Frontal cortex (tissue), 3 donors: ENCODE measurements at regions not wholly inside any gene's neighbourhood (a gene's known extent, or its start where the extent isn't known, plus 50 kb on each side); places are given as distances from the start of the nearest gene placed in this dataset.

Source experiments
- DNase-seq, 2 donors: peaks; one replicate each; pipeline ENCODE4 v3.0.0; 2012; ENCODE audit warnings: low spot score in 2 of 2
- FAIRE-seq: peaks from 2 replicates; lab custom pipeline; 2012; peaks lifted over from hg19 to GRCh38; lab: Jason Lieb, UNC
- donor health status: control.
- donor health status: control.
- donor health status: control.

DNA sequence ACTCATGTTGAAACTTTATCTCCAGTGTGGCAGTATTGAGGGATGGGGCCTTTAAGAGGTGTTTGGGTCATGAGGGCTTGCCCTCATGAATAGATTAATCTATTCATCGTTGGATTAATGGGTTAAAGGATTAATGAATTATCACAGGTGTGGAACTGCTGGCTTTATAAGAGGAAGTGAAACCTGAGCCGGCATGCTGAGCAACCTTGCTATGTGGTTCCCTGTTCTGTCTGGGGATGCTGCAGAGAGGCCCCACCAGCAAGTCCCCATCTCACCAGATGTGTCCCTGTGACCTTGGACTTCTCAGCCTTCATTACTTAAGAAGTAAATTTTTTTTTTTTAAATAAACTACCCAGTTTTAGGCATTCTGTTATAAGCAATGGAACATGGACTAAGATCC lies 109.6 kb downstream of the DYRK2 start:
- FAIRE-seq (no peak), DNase-seq (no peak)

DNA sequence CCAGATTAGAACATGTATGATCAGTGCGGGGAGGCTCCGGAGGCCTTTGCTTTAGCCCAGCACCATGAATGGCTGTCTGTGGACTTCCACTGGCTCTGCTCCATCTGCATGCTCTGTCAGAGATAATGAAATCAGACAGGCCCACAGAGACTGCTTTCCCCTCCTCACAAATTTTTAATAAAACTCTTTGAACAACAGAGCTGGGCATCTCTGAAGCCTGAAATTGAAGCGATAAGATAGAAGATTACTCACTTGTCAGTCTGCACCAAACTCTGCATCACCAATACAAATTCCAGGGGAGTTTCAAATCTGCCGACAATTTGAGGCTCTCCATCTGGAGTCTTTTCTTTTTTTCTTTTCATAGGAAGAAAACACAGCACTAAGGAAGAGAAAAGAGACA lies 110.0 kb downstream of the DYRK2 start:
- no peak for FAIRE-seq
- DNase-seq, result no peak

DNA sequence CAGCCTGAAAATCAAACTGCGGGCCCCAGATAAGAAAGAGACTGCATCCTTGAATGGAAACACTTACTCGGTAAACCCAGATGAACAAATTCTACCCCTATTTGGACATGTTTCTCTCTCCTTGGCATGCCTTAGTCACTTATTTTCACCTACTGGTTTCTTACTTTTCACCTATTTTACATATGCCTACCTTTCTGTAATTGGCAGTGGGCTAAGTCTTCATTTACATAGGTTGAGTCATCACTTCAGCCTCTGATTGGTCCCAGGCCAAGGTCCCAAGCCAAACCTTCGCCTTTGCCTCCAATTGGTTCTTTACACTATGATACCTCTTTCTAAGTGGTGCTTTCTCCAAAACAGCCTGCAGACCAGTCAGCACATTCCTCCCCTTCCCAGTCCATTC lies 111.3 kb downstream of the DYRK2 start:
- DNase-seq (no peak), FAIRE-seq (no peak)

DNA sequence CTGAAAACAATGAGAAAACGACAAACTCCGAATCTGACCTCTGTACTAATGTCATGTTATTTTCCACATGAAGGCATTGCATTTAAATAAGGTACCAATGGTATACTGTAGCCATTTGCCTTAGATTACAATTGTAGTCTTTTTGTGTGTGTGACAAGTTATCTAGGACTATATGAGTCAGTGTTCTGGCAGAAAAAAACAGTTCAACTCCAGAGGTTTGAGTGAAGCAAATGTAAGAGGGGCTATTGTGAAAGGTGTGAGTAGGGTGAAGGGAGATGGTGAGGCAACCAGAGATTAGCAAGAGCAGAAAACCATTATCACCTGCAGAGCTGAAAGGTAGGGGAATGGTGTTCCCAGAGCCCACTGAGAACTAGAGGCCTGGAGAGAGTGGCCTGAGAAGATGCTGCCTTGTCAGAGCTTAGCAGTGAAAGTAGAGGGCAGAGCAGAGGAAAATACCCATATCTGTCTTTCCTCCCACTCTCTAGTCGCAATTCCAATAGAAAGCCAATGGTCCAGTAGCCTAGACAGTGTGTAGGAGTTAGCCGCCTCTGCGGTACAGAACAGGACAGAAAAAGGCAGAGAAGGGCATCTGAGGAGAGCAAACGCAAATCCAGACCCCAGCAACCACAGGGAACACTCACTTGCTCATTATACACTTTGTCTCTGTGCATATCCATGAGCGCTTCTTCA lies 112.2 kb downstream of the DYRK2 start:
- no peak for FAIRE-seq
- DNase-seq, result no peak

DNA sequence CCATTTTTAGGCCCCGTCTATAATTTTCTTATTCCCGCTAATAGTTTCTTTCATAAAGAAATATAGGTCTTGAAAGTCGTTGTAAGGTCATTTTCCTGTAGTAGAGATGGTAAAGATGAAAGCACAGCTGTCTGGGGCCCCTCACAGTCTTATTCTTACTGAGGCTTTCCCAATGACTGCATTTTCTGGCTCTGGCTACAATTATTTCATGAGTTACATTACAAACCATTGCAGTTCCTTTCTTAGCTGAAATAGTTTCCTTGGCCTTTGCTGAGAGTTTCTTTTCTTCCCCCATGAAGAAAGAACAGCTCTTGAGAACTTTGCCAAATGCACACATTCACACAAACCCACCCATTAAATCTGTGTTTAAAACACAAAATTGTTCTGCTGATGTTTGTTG lies 113.0 kb downstream of the DYRK2 start:
- FAIRE-seq, result no peak
- no peak for DNase-seq

DNA sequence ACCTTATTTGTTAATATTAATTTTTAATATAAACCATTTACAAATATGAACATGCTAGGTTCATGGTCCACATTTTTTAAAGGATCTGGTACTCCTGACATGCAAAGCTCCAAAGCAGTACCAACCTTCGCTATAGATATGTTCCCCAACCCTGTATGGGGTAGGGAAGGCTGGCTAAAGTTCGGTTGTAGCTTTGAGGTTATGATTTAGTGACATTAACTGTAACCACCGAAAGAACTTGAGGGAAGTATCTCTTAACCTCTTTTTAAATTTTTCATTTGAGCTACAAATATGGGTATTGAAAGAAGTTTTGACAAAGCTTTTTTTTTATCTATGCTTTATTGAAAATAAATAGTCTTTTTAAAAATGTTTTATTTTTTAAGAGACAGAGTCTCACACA lies 115.5 kb downstream of the DYRK2 start:
- DNase-seq, result no peak
- no peak for FAIRE-seq

DNA sequence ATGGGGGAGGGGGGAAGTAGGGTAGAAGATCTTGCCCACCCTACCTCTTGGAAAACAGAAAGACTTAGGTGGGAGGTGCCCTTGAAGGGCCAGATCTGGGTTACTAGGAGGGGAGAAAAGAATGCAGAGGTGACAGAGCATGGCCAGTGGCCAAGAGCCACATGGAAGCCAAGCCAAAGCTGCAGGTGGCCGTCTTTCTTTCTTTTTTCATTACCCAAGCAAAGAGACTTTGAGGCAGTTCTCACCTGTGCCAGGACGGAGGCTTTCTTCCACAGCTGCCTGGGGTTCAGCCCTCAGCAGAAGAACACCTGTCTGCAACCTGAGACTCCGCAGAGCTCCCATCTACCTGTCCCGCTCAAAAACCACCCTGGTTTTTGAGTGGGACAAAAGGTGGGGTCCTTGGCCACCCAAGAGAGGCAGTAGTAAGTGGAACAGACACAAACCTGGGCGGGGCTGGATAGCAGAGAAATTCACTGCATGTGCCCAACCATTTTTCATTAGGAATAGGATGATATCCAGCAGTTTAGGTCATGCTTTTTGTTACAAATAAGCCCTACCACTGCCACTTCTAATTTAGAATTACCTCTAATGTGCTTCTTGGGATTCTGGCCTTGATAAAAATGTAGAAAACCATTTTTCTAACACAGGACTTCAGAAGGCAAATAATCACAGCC lies 116.5 kb downstream of the DYRK2 start:
- FAIRE-seq (no peak), DNase-seq (no peak)

DNA sequence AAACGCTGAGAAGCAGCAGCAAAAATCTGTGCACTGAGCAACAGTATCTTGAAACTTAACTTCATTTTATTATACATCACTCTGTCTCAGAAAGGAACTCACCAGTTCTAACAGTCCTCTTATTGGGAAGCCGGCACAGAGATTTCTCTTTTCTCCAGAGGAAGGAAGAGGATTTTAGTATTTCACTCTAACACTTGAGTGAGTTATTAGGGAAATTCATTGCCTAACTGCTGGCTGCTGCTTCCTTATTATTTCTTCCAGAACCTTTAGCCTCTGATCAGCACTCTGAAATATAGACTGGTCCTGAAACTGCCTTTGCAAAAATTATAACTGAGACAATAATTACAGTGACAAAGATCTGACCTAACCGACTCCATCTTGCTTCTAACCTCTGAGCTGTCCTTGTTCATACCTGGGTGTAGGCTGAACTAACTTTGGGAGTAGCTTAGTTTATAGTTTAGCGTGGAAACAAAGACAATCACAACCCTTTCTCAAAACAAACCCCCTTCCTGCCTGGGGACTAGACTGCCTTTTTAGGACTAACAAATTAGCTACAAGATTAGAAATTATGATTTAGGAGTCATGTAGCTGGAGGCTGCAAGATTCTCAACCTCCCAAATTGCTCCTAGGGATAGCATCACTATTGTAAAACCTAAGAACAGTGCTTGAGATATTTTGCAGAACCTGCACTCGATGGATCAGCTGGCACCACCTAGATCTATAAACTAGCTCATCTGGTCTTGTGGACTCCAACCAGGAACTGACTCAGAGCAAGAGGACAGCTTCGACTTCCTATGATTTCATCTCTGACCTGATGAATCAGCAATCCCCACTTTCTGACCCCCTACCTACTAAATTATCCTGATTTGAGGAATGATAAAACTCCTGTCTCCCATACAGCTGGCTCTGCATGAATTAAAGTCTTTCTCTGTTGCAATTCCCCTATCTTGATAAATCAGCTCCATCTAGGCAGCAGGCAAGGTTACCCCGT lies 117.5 kb downstream of the DYRK2 start:
- FAIRE-seq, result no peak
- DNase-seq, result no peak

DNA sequence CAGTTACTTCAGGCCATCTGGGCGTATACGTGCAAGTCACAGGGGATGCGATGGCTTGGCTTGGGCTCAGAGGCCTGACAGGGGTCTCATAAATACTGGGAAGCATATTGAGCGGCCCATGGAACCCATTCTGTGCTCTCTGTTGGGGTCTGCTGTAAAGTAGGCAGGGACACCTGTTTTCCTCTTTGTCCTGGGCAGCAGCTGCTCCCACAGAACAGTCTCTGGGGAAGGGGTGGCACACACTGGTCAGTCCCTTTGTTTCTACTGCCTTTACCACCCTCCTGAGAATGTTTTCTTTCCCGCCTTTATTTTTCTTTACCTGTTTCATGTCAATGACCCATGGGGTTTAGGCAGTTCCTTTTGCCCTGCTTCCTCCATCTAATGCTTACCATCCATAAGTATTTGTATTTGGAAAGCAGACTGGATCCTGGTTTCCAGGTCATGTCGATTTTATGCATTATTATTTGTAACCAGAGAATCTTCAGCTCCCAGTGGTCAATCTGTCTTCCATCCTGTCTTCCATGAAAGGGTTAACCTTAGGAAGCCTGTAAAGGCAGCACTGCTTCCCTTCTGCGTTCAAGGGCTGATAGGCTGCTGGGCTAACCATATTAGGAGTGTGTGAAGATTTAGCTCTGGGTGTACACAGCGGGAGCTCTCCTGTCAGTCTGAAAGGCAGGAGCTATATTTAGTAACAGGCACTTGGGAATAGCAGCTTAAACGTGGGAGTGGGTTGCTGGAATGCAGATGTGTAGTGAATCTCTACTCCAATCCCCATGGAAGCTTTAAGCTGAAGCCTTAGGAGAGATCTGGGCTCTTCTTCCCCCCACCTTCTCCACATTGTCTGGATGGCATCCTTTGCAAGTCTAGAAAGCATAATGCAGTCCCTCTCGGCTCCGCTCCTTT lies 124.0 kb downstream of the DYRK2 start:
- FAIRE-seq (no peak), DNase-seq (peak in 1 of 2 donors; percentile 53)

DNA sequence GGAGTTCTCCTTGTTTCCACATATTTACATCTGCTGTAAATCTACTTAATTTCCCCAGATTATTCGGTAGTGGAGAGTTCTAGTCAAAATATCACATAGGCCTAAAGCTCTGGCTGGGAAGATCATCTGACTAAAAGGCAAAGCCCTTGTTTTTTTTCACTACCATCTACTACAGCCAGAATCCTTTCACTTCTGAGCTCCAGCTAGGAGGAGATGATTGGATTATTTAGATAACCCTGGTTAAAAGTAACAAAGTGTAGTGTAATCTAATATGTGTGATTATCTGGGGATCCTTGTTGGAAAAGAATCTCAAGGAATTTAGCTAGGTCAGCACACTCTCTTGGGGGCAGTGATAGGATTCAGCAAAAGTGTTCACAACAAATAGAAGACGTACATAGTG lies 125.4 kb downstream of the DYRK2 start:
- DNase-seq, result no peak

DNA sequence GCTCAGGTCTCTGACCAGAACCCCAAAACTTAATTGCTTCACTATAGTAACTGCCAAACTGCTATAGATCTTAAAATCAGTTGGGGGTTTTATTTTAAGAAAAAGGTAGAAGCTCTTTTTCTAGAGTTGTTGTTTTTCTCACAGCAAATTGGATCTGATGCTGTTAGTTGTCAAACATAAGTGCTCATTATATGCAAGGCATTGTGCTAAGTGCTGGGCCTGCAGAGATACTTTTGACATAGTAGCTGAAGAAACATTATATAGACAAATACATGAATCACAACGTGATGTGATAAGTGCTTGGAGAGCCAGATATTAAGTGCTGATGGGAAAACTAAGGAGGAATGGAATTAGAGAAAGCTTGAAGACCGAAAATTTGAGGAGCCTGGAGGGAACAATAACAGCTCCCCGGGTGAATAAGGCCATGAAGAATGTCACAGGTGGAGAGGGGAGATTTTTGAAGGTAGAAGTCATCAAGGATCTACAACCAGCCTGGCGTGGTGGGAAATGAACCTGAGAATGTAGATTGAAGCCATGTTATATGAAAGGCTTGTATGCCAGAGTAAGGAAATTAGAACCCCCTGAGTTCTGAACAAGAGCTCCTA lies 126.5 kb downstream of the DYRK2 start:
- no peak for DNase-seq
- FAIRE-seq, result no peak

More for the DNA sequence above, 125.4 kb downstream of the DYRK2 start:
- no peak for FAIRE-seq

DNA sequence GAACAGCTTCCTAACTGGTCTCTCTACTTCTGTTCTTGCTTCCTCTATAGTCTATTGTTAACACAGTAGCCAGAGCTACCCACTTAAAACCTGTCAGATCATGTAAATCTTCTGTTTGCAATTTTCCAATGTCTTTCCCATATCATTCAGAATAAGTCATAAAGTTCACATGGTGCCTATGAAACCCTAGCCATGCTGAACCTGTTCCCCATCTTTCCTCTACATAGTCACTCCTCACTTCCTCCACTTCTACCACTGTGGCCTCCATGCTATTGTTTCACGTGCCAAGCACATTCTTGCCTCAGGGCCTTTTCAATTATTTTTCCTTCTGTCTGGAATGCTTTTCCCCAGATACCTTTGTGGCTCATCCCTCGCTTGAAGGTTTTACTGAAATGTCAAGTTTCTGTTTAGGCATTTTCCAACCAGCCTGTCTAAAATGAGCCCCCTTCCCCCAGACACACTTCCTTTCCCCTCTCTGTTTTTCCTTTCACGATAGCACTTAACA lies 132.1 kb downstream of the DYRK2 start:
- no peak for FAIRE-seq

DNA sequence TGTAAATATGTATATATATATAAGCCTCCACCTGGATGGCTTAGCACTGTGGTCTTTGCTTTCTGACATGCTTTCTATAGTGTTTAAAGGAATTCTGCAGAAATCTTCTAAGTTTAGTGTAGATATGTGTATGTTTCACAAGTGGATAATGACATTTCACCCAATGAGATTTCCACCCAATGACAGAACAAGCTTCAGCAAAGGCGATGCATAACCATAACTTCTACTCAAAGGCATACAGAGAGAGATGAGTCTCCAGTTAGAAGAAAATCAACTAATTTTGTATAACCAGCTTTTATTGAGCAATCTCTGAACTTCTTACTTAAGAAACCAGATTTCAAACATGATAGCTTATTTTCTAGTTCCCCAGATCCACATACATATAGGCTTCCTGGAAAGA lies 134.0 kb downstream of the DYRK2 start:
- no peak for DNase-seq
- no peak for FAIRE-seq

More for the DNA sequence above, 132.1 kb downstream of the DYRK2 start:
- no peak for DNase-seq

DNA sequence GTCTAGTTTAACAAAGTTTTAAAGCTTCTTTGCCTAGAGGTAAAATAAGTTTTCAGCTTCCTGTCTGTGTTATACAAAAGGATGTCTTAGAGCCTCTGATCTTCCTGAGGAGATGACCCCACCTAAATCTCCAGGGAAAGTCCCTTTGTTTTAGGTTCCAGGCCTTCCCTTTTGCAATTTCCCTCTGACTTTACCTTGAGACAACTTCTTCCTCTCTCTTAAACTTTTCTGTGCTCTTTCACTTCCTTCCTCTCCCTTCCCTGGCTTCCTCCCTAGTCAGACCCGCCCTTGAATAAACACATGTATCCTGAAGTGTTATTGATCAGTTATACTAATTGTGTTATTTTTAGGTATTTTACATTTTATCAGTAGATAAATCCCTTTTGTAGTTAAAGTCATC lies 134.8 kb downstream of the DYRK2 start:
- DNase-seq (no peak), FAIRE-seq (no peak)

DNA sequence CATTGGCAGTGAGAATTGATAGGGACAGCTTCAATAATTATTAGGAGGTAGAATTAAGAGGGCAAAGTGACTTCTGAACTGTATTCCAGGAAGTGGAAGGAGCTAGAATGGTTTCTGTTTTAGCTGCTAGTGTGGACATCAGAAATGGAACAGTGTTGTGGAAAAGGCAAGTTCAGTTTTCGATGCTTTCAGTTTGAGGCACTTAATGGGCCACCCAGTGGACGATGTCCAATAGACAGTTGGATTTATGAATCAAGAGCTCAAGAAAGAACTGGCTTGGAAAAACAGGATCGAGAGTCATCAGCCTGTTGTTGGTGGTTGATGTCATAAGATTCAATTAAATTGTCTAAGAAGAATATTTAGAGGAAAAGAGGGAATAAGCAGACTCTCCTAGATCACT lies 136.3 kb downstream of the DYRK2 start:
- DNase-seq, result no peak
- no peak for FAIRE-seq

DNA sequence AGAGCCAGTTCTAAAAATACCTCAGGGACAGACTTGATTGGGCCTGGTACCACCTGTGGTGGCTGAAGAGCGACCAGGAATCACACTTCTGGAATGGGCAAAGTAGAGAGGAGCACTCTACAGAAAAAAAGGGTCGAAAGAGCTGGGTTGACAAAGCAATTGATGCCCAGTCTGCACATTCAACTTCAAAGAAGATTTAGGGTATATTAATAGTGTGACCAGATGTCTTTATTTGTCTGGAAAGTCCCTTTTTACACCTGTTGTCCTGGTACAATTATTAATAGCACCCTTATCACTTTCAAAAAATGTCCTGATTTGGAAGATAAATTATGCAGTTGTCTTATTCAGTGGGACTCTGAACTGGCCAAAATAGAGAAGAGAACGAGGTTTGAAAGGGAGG lies 137.5 kb downstream of the DYRK2 start:
- FAIRE-seq (no peak), DNase-seq (no peak)

DNA sequence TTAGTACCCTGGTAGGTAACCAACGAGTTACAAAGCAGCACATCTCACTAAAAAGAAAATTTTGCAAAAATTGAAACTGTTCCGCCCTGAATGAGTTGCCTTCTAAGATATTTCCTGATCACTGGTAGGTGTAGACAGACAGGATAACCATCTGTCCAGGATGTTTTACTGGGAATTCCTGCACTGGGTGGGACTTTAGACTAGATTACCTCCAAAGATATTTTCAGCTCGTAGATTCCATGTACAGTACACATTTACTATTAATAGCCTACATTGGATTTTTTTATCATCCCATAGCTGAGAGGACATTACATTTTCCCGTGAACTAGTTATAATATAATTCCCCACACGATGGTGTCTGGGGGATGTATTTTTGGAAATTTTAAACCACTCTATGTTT lies 139.6 kb downstream of the DYRK2 start:
- FAIRE-seq, result no peak
- no peak for DNase-seq

DNA sequence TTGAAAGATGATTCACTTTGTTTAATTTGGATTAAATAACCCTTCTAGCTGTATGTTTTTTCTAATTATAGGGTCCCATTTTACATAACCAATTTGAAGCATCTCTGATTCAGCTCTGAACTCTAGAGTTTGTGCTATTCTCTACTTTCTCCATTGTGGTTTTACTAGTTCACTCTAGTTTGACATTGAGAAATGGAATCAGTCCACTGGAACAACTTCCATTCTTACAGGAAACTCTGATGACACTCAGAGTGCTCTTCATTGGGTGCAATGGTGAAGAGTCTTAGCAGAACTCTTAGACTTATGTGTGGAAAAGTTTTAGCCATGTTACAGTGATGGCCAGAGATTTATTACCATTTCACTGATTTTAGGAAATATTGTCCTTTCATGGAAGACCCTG lies 140.7 kb downstream of the DYRK2 start:
- FAIRE-seq, result no peak

DNA sequence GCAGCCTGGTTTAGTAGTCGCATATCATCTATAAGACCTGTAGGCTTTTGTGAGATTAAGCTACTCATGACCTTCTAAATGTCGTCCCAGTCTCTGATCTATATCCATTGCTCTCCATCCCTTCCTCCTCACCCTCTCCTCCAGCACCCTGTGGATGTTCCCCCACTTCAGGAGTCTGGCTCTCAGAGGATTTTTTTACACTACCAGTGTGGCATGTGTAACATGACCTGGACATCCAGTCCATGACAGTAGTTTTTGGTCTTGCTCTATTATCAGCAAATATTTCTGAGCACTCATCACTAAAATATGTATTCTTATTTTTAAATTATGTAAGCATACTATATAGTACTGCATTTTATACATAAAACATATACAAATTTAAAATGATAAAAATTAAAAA lies 142.1 kb downstream of the DYRK2 start:
- FAIRE-seq (no peak), DNase-seq (no peak)

More for the DNA sequence above, 140.7 kb downstream of the DYRK2 start:
- DNase-seq, result no peak
